ENCODE measurements at regions not wholly inside any gene's neighbourhood (a gene's known extent, or its start where the extent isn't known, plus 50 kb on each side); places are given as distances from the start of the nearest gene placed in this dataset.

DNA sequence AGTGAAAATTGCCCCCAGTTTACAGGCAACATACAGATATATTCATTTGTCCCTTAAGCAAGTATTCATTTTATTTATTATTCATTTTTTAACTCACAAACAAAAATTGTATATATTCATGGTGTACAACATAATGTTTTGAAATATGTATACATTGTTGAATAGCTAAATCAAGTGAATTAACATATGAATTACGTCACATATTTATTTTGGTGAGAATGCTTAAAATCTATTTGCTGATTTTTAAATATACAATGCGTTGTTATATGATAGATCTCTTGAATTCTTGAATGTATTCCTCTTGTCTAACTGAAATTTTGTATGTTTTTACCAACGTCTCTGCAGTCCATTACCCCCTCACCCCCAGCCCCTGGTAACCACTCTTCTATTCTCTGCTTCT, 63.4 kb upstream of the CDH13 start (continued):
- TF ChIP-seq, protein P1, sequence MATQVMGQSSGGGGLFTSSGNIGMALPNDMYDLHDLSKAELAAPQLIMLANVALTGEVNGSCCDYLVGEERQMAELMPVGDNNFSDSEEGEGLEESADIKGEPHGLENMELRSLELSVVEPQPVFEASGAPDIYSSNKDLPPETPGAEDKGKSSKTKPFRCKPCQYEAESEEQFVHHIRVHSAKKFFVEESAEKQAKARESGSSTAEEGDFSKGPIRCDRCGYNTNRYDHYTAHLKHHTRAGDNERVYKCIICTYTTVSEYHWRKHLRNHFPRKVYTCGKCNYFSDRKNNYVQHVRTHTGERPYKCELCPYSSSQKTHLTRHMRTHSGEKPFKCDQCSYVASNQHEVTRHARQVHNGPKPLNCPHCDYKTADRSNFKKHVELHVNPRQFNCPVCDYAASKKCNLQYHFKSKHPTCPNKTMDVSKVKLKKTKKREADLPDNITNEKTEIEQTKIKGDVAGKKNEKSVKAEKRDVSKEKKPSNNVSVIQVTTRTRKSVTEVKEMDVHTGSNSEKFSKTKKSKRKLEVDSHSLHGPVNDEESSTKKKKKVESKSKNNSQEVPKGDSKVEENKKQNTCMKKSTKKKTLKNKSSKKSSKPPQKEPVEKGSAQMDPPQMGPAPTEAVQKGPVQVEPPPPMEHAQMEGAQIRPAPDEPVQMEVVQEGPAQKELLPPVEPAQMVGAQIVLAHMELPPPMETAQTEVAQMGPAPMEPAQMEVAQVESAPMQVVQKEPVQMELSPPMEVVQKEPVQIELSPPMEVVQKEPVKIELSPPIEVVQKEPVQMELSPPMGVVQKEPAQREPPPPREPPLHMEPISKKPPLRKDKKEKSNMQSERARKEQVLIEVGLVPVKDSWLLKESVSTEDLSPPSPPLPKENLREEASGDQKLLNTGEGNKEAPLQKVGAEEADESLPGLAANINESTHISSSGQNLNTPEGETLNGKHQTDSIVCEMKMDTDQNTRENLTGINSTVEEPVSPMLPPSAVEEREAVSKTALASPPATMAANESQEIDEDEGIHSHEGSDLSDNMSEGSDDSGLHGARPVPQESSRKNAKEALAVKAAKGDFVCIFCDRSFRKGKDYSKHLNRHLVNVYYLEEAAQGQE (IDR thresholded peaks at IDR 0.05; ENCODE audit: low read depth, low read length) = no peak
- no peak for TF ChIP-seq BRCA1 (IDR thresholded peaks at IDR 0.05; ENCODE audit: low read depth, low read length)
- TF ChIP-seq FOXK2 (IDR thresholded peaks at IDR 0.05) = no peak
- TF ChIP-seq MTA3 (IDR thresholded peaks at IDR 0.05; ENCODE audit: borderline replicate concordance, low read length) = no peak
- TF ChIP-seq, protein P2, sequence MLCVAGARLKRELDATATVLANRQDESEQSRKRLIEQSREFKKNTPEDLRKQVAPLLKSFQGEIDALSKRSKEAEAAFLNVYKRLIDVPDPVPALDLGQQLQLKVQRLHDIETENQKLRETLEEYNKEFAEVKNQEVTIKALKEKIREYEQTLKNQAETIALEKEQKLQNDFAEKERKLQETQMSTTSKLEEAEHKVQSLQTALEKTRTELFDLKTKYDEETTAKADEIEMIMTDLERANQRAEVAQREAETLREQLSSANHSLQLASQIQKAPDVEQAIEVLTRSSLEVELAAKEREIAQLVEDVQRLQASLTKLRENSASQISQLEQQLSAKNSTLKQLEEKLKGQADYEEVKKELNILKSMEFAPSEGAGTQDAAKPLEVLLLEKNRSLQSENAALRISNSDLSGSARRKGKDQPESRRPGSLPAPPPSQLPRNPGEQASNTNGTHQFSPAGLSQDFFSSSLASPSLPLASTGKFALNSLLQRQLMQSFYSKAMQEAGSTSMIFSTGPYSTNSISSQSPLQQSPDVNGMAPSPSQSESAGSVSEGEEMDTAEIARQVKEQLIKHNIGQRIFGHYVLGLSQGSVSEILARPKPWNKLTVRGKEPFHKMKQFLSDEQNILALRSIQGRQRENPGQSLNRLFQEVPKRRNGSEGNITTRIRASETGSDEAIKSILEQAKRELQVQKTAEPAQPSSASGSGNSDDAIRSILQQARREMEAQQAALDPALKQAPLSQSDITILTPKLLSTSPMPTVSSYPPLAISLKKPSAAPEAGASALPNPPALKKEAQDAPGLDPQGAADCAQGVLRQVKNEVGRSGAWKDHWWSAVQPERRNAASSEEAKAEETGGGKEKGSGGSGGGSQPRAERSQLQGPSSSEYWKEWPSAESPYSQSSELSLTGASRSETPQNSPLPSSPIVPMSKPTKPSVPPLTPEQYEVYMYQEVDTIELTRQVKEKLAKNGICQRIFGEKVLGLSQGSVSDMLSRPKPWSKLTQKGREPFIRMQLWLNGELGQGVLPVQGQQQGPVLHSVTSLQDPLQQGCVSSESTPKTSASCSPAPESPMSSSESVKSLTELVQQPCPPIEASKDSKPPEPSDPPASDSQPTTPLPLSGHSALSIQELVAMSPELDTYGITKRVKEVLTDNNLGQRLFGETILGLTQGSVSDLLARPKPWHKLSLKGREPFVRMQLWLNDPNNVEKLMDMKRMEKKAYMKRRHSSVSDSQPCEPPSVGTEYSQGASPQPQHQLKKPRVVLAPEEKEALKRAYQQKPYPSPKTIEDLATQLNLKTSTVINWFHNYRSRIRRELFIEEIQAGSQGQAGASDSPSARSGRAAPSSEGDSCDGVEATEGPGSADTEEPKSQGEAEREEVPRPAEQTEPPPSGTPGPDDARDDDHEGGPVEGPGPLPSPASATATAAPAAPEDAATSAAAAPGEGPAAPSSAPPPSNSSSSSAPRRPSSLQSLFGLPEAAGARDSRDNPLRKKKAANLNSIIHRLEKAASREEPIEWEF (IDR thresholded peaks at IDR 0.05; ENCODE audit: insufficient replicate concordance, low read depth, low read length) = no peak
- TF ChIP-seq ZNF217 (IDR thresholded peaks at IDR 0.05) = no peak

Measured in GM12878 (cell line).